ENCODE measurements at regions not wholly inside any gene's neighbourhood (a gene's known extent, or its start where the extent isn't known, plus 50 kb on each side); places are given as distances from the start of the nearest gene placed in this dataset.
A peak's percentile ranks its signal among the peaks of the same experiment; 100 is the strongest.

- no peak overlapping the region for H3K27ac Mint-ChIP-seq
- H3K27ac ChIP-seq (ENCODE audit: low read length), result no peak overlapping the region
- no peaks in the 10 kb centered on the region for H3K9me3 Mint-ChIP-seq
- H3K4me1 ChIP-seq (ENCODE audit: control insufficient read depth, insufficient read depth, low read length), result no peaks in the 10 kb centered on the region
- peaks cover 0 to 2% of the 10 kb centered on the region in 2 donors for H3K27me3 Mint-ChIP-seq (ENCODE audit: low read depth in 2 of 2)
- TF ChIP-seq CTCF (IDR thresholded peaks at IDR 0.05), result no peak
- H3K9me3 ChIP-seq (ENCODE audit: control insufficient read depth, insufficient read depth, low read length), result no peaks in the 10 kb centered on the region
- H3K4me3 ChIP-seq (ENCODE audit: low read length), result no peak overlapping the region
- H3K27me3 ChIP-seq (ENCODE audit: control insufficient read depth, insufficient read depth, low read length), result no peaks in the 10 kb centered on the region
- intact Hi-C loops (cut with micrococcal nuclease), result no loop called here
- H3K4me1 Mint-ChIP-seq, result no peaks in the 10 kb centered on the region
- H3K36me3 Mint-ChIP-seq, result no peaks in the 10 kb centered on the region
- no peak for ATAC-seq
- DNase-seq, result peak in 1 of 2 donors; percentile 5
- WGBS (ENCODE audit: insufficient coverage), result 88% methylated on average over 5 of the region's 5 CpGs
- no peak overlapping the region for H3K4me3 Mint-ChIP-seq
- no peaks in the 10 kb centered on the region for H3K36me3 ChIP-seq (ENCODE audit: control insufficient read depth, insufficient read depth, low read length)
Observed at GRCh38 chr14:101230851-101231550, 327.5 kb upstream of the RTL1 start.

GRCh38 chr14:101231828-101232227, 328.3 kb upstream of the RTL1 start:
- Mint-ChIP-seq H3K27ac (no peak overlapping the region), H3K27me3 (ENCODE audit: low read depth in 2 of 2) (peaks cover 0 to 2% of the 10 kb centered on the region in 2 donors), H3K4me1 (no peaks in the 10 kb centered on the region), H3K9me3 (no peaks in the 10 kb centered on the region), H3K4me3 (no peak overlapping the region), H3K36me3 (no peaks in the 10 kb centered on the region)
- H3K27me3 ChIP-seq (ENCODE audit: control insufficient read depth, insufficient read depth, low read length), result no peaks in the 10 kb centered on the region
- TF ChIP-seq CTCF (IDR thresholded peaks at IDR 0.05), result no peak
- ATAC-seq, result no peak
- H3K4me3 ChIP-seq (ENCODE audit: low read length), result no peak overlapping the region
- intact Hi-C loops (cut with micrococcal nuclease), result no loop called here
- H3K27ac ChIP-seq (ENCODE audit: low read length), result no peak overlapping the region
- DNase-seq, result no peak
- H3K36me3 ChIP-seq (ENCODE audit: control insufficient read depth, insufficient read depth, low read length), result no peaks in the 10 kb centered on the region
- 79% methylated on average over 1 of the region's 4 CpGs for WGBS (ENCODE audit: insufficient coverage)
- H3K4me1 ChIP-seq (ENCODE audit: control insufficient read depth, insufficient read depth, low read length), result no peaks in the 10 kb centered on the region
- no peaks in the 10 kb centered on the region for H3K9me3 ChIP-seq (ENCODE audit: control insufficient read depth, insufficient read depth, low read length)

GRCh38 chr14:101232340-101233020, 328.8 kb upstream of the DIO3 start:
- no peak overlapping the region for H3K27ac ChIP-seq (ENCODE audit: low read length)
- Mint-ChIP-seq H3K36me3 (no peaks in the 10 kb centered on the region), H3K9me3 (no peaks in the 10 kb centered on the region), H3K4me3 (no peak overlapping the region), H3K4me1 (no peaks in the 10 kb centered on the region), H3K27me3 (ENCODE audit: low read depth in 2 of 2) (peaks cover 0 to 5% of the 10 kb centered on the region in 2 donors), H3K27ac (no peak overlapping the region)
- no peaks in the 10 kb centered on the region for H3K4me1 ChIP-seq (ENCODE audit: control insufficient read depth, insufficient read depth, low read length)
- TF ChIP-seq CTCF (IDR thresholded peaks at IDR 0.05), result no peak
- no peaks in the 10 kb centered on the region for H3K36me3 ChIP-seq (ENCODE audit: control insufficient read depth, insufficient read depth, low read length)
- no peak overlapping the region for H3K4me3 ChIP-seq (ENCODE audit: low read length)
- ATAC-seq (peak in 1 of 3 donors; percentile 14), DNase-seq (no peak)
- H3K9me3 ChIP-seq (ENCODE audit: control insufficient read depth, insufficient read depth, low read length), result no peaks in the 10 kb centered on the region
- intact Hi-C loops (cut with micrococcal nuclease), result no loop called here
- 69% methylated on average over 21 of the region's 21 CpGs for WGBS (ENCODE audit: insufficient coverage)
- no peaks in the 10 kb centered on the region for H3K27me3 ChIP-seq (ENCODE audit: control insufficient read depth, insufficient read depth, low read length)
